ENCODE measurements at regions not wholly inside any gene's neighbourhood (a gene's known extent, or its start where the extent isn't known, plus 50 kb on each side); places are given as distances from the start of the nearest gene placed in this dataset.

- TF ChIP-seq CTCF (IDR thresholded peaks at IDR 0.05) (no peak), ELK1 (IDR thresholded peaks at IDR 0.05; ENCODE audit: low read depth, low read length) (no peak), HDAC2 (IDR thresholded peaks at IDR 0.05) (no peak), GATA3 (IDR thresholded peaks at IDR 0.05; ENCODE audit: borderline replicate concordance) (no peak), POLR2A (IDR thresholded peaks at IDR 0.05; ENCODE audit: low read length) (no peak), EHMT2 (IDR thresholded peaks at IDR 0.05; ENCODE audit: low read depth) (no peak), NR3C1 (IDR thresholded peaks at IDR 0.05) (no peak), NPAS2 (CRISPR knock-in tag; IDR thresholded peaks at IDR 0.05; ENCODE audit: borderline replicate concordance) (no peak), RFX5 (IDR thresholded peaks at IDR 0.05) (no peak), MAFK (IDR thresholded peaks at IDR 0.05; ENCODE audit: partially characterized antibody) (no peak), EP300 (IDR thresholded peaks at IDR 0.05) (no peak)
These were observed 107.7 kb upstream of the SMARCA2 start for GRCh38 chr9:1907465-1907864.

Data from A549 (cell line).